PC-9 (cell line): ENCODE measurements at regions not wholly inside any gene's neighbourhood (a gene's known extent, or its start where the extent isn't known, plus 50 kb on each side); places are given as distances from the start of the nearest gene placed in this dataset.

Experiments
- CTCF ChIP-seq: fragments of 200-600 bp; sonication (generic); conservative IDR thresholded peaks from 2 replicates; pipeline ENCODE4 v1.6.1; 2017; ENCODE audit warnings: mixed run types, antibody characterized with exemption, mild to moderate bottlenecking, moderate library complexity
- EZH2 ChIP-seq: fragments of 200-600 bp; sonication (generic); IDR thresholded peaks from 2 replicates; pipeline ENCODE4 v1.8.0; 2017; ENCODE audit warnings: antibody characterized with exemption, low read depth

DNA sequence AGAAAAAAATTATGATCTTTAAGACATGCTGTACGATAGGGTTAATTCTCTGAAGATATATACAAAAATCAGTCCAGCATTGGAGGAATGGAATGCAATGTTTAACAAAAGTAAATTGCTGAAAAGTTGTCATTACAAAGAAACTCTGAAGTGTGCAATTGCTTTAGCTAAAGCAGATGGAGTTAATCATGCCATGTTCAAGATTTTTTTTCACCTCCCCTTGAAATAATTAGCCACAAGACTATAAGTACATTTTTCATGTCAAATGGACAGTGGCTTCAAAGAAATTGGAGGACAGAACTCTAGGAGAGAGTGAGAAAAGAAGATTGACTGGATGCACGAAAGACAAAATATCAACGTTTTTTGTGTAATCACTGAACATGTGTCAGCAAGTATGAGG, 63.1 kb upstream of the MEOX2 start:
- no peak for TF ChIP-seq CTCF
- no peak for TF ChIP-seq EZH2
